ENCODE measurements at regions not wholly inside any gene's neighbourhood (a gene's known extent, or its start where the extent isn't known, plus 50 kb on each side); places are given as distances from the start of the nearest gene placed in this dataset.

GRCh38 chr2:107721586-107721985 is 105.1 kb upstream of the RGPD4 start:
- Mint-ChIP-seq H3K36me3 (ENCODE audit: low read depth) (no peaks in the 10 kb centered on the region), H3K4me1 (peaks cover 17% of the 10 kb centered on the region), H3K9me3 (peaks cover 7% of the 10 kb centered on the region; the same call in 1 of the 3 replicates), H3K4me3 (no peak overlapping the region), H3K27ac (no peak overlapping the region), H3K27me3 (ENCODE audit: insufficient read depth, low read depth, poor library complexity) (no peaks in the 10 kb centered on the region)
- Histone ChIP-seq H3K4me2 (no peak overlapping the region), H3K9me2 (ENCODE audit: insufficient read depth) (no peaks in the 10 kb centered on the region), H3K4me3 (no peak overlapping the region), H3K36me3 (ENCODE audit: insufficient read depth) (no peaks in the 10 kb centered on the region), H3K27me3 (ENCODE audit: insufficient read depth) (no peaks in the 10 kb centered on the region), H3K4me1 (ENCODE audit: insufficient read depth) (peaks cover 13% of the 10 kb centered on the region; the same call in 1 of the 2 replicates), H3K79me2 (replicated peaks; ENCODE audit: insufficient read depth) (no peaks in the 10 kb centered on the region), H4K20me1 (replicated peaks; ENCODE audit: insufficient read depth) (no peaks in the 10 kb centered on the region), H3F3A (replicated peaks; ENCODE audit: low read depth) (no peaks in the 10 kb centered on the region), H2AFZ (no peak overlapping the region), H3K27ac (ENCODE audit: low read depth) (no peak overlapping the region)
- no peak for ATAC-seq
- DNase-seq (ENCODE audit: low spot score): no peak
- no peak for TF ChIP-seq CTCF (conservative IDR thresholded peaks at IDR 0.05; ENCODE audit: low read depth in 2 of 2)
- TF ChIP-seq NANOG (IDR thresholded peaks at IDR 0.05; ENCODE audit: borderline replicate concordance): no peak
- TF ChIP-seq EZH2 (IDR thresholded peaks at IDR 0.05; ENCODE audit: low read depth, unreplicated experiment): no peak
- no peak for TF ChIP-seq REST (IDR thresholded peaks at IDR 0.05; ENCODE audit: unreplicated experiment)
- no peak for TF ChIP-seq JUNB (IDR thresholded peaks at IDR 0.05; ENCODE audit: unreplicated experiment)
- TF ChIP-seq CREB1 (CRISPR knock-in tag; IDR thresholded peaks at IDR 0.05; ENCODE audit: low read depth): no peak
- no peak for TF ChIP-seq ZNF462 (CRISPR knock-in tag; IDR thresholded peaks at IDR 0.05)
- no peak for TF ChIP-seq ETS1 (IDR thresholded peaks at IDR 0.05)
- no peak for TF ChIP-seq ZNF331 (CRISPR knock-in tag; IDR thresholded peaks at IDR 0.05; ENCODE audit: low read depth)
- no peak for TF ChIP-seq ZNF114 (CRISPR knock-in tag; IDR thresholded peaks at IDR 0.05)
- no peak for TF ChIP-seq STAT1 (IDR thresholded peaks at IDR 0.05; ENCODE audit: unreplicated experiment)
- TF ChIP-seq POLR2AphosphoS5 (IDR thresholded peaks at IDR 0.05; ENCODE audit: low read depth): no peak
- TF ChIP-seq EZH2phosphoT487 (IDR thresholded peaks at IDR 0.05; ENCODE audit: unreplicated experiment): no peak
